HG02870 (cell line): ENCODE measurements at regions not wholly inside any gene's neighbourhood (a gene's known extent, or its start where the extent isn't known, plus 50 kb on each side); places are given as distances from the start of the nearest gene placed in this dataset.

ENCODE experiments used
- ATAC-seq: cut with Tn5 transposase; IDR thresholded peaks from one replicate; pipeline ENCODE4 v1.9.1; 2021; ENCODE audit warnings: mild to moderate bottlenecking, moderate library complexity; ENCODE audit not compliant: unreplicated experiment

- no peak for ATAC-seq
Observed at GRCh38 chr10:21175797-21176196, 278.7 kb upstream of the NEBL start.

- ATAC-seq: no peak
Observed at GRCh38 chr10:21174715-21175495, 277.8 kb upstream of the NEBL start.

GRCh38 chr10:21173802-21174714, 276.9 kb upstream of the NEBL start:
- no peak for ATAC-seq

GRCh38 chr10:21172930-21173801, 276.1 kb upstream of the NEBL start:
- no peak for ATAC-seq

GRCh38 chr10:21172542-21172929, 275.4 kb upstream of the NEBL start:
- no peak for ATAC-seq

GRCh38 chr10:21171936-21172541, 274.9 kb upstream of the NEBL start:
- ATAC-seq: no peak

GRCh38 chr10:21171197-21171935, 274.3 kb upstream of the NEBL start:
- no peak for ATAC-seq

GRCh38 chr10:21170216-21170615, 273.1 kb upstream of the NEBL start:
- ATAC-seq: no peak

- no peak for ATAC-seq
Observed at GRCh38 chr10:21169271-21169670, 272.2 kb upstream of the NEBL start.

- no peak for ATAC-seq
Observed at GRCh38 chr10:21167288-21168010, 270.3 kb upstream of the NEBL start.

GRCh38 chr10:21166557-21167287, 269.6 kb upstream of the NEBL start:
- ATAC-seq: no peak

GRCh38 chr10:21165489-21165888, 268.4 kb upstream of the NEBL start:
- ATAC-seq: no peak

- ATAC-seq: no peak
Observed at GRCh38 chr10:21164687-21165086, 267.6 kb upstream of the NEBL start.

GRCh38 chr10:21162948-21163347, 265.8 kb upstream of the NEBL start:
- no peak for ATAC-seq

- ATAC-seq: no peak
Observed at GRCh38 chr10:21161647-21162046, 264.5 kb upstream of the NEBL start.

GRCh38 chr10:21161090-21161625, 264.0 kb upstream of the NEBL start:
- no peak for ATAC-seq

GRCh38 chr10:21160116-21160515, 263.0 kb upstream of the NEBL start:
- ATAC-seq: no peak

GRCh38 chr10:21159669-21160068, 262.6 kb upstream of the NEBL start:
- no peak for ATAC-seq
